ENCODE measurements at regions not wholly inside any gene's neighbourhood (a gene's known extent, or its start where the extent isn't known, plus 50 kb on each side); places are given as distances from the start of the nearest gene placed in this dataset.
"Not testable (repeated sequence)": the region's sequence is repeated elsewhere in the genome, so short reads cannot be mapped to it uniquely, and the experiment has no call there.

- FAIRE-seq: no peak
These were observed 156.0 kb upstream of the PTBP2 start for GRCh38 chr1:96565546-96565945.

- no peak for FAIRE-seq
These were observed 152.9 kb upstream of the PTBP2 start for GRCh38 chr1:96568639-96569038.

- FAIRE-seq: no peak
These were observed 152.3 kb upstream of the PTBP2 start for GRCh38 chr1:96569288-96569687.

GRCh38 chr1:96579636-96580035, 141.9 kb upstream of the PTBP2 start:
- no peak for FAIRE-seq

GRCh38 chr1:96580920-96581319, 140.7 kb upstream of the PTBP2 start:
- no peak for FAIRE-seq

GRCh38 chr1:96581772-96582171, 139.8 kb upstream of the PTBP2 start:
- no peak for FAIRE-seq

GRCh38 chr1:96583903-96584302, 137.7 kb upstream of the PTBP2 start:
- no peak for FAIRE-seq

GRCh38 chr1:96587222-96587621, 134.4 kb upstream of the PTBP2 start:
- FAIRE-seq: no peak

GRCh38 chr1:96588416-96588995, 133.1 kb upstream of the PTBP2 start:
- FAIRE-seq: no peak

GRCh38 chr1:96595530-96595929, 126.1 kb upstream of the PTBP2 start:
- not testable (repeated sequence) for FAIRE-seq

GRCh38 chr1:96596226-96596922, 125.2 kb upstream of the PTBP2 start:
- no peak for FAIRE-seq

- FAIRE-seq: no peak
These were observed 124.4 kb upstream of the PTBP2 start for GRCh38 chr1:96597218-96597617.

- no peak for FAIRE-seq
These were observed 123.0 kb upstream of the PTBP2 start for GRCh38 chr1:96598416-96599168.

- not testable (repeated sequence) for FAIRE-seq
These were observed 117.0 kb upstream of the PTBP2 start for GRCh38 chr1:96604620-96605019.

GRCh38 chr1:96617375-96617774, 104.2 kb upstream of the PTBP2 start:
- not testable (repeated sequence) for FAIRE-seq

GRCh38 chr1:96632045-96632664, 89.4 kb upstream of the PTBP2 start:
- FAIRE-seq: no peak

GRCh38 chr1:96633695-96634094, 87.9 kb upstream of the PTBP2 start:
- FAIRE-seq: no peak

GRCh38 chr1:96634883-96635282, 86.7 kb upstream of the PTBP2 start:
- no peak for FAIRE-seq

GRCh38 chr1:96641282-96641681, 80.3 kb upstream of the PTBP2 start:
- FAIRE-seq: no peak

GRCh38 chr1:96643519-96643918, 78.1 kb upstream of the PTBP2 start:
- no peak for FAIRE-seq

GRCh38 chr1:96649301-96649700, 72.3 kb upstream of the PTBP2 start:
- FAIRE-seq: no peak

- FAIRE-seq: no peak
These were observed 70.1 kb upstream of the PTBP2 start for GRCh38 chr1:96651517-96651916.

- no peak for FAIRE-seq
These were observed 61.5 kb upstream of the PTBP2 start for GRCh38 chr1:96660051-96660450.

GRCh38 chr1:96660503-96660902, 61.1 kb upstream of the PTBP2 start:
- no peak for FAIRE-seq
